ENCODE measurements at regions not wholly inside any gene's neighbourhood (a gene's known extent, or its start where the extent isn't known, plus 50 kb on each side); places are given as distances from the start of the nearest gene placed in this dataset.

DNA sequence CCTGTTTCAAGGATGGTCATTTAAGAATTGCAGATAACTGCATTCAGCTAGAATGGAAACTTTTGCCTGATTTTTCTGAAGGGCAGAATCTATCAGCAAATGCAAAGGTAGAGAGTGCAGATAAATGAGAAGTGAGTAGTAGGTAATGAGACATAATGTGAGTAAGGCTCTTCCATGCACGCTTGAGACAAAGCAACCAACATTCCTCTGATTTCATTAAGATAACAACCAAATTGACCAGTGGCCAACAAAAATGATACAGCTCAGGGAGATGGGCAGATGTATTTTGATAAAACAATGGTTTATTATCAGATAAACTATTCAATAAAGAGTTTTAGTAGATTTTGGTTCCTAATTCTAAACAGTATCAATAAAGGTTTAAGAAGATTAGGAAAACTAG, 404.4 kb upstream of the PBX1 start:
- in situ Hi-C loops (cut with HindIII; ENCODE audit: low pct_unique_long_range_greater_than_20kb, low sequenced_read_pairs) (no loop called here), intact Hi-C loops (cut with micrococcal nuclease; ENCODE audit: unreplicated experiment) (no loop called here)
- no TSS peak for BruUV-seq (replicated peaks)
- POLR2A ChIA-PET: no interaction called here
- Histone ChIP-seq H3K27me3 (ENCODE audit: control insufficient read depth, insufficient read depth, low read length) (no peaks in the 10 kb centered on the region), H3K9me3 (ENCODE audit: control insufficient read depth, insufficient read depth, low read depth, low read length) (no peaks in the 10 kb centered on the region), H3K27ac (ENCODE audit: low read length) (no peak overlapping the region), H3K36me3 (ENCODE audit: control insufficient read depth, insufficient read depth, low read length) (no peaks in the 10 kb centered on the region), H3K4me3 (ENCODE audit: low read depth in 2 of 2, low read length in 2 of 2) (no peak overlapping the region), H3K4me1 (ENCODE audit: control insufficient read depth, insufficient read depth, low read length) (no peaks in the 10 kb centered on the region)
- no peak for TF ChIP-seq TCF7L2 (IDR thresholded peaks at IDR 0.05; ENCODE audit: low read depth, low read length)
- TF ChIP-seq, protein P1, sequence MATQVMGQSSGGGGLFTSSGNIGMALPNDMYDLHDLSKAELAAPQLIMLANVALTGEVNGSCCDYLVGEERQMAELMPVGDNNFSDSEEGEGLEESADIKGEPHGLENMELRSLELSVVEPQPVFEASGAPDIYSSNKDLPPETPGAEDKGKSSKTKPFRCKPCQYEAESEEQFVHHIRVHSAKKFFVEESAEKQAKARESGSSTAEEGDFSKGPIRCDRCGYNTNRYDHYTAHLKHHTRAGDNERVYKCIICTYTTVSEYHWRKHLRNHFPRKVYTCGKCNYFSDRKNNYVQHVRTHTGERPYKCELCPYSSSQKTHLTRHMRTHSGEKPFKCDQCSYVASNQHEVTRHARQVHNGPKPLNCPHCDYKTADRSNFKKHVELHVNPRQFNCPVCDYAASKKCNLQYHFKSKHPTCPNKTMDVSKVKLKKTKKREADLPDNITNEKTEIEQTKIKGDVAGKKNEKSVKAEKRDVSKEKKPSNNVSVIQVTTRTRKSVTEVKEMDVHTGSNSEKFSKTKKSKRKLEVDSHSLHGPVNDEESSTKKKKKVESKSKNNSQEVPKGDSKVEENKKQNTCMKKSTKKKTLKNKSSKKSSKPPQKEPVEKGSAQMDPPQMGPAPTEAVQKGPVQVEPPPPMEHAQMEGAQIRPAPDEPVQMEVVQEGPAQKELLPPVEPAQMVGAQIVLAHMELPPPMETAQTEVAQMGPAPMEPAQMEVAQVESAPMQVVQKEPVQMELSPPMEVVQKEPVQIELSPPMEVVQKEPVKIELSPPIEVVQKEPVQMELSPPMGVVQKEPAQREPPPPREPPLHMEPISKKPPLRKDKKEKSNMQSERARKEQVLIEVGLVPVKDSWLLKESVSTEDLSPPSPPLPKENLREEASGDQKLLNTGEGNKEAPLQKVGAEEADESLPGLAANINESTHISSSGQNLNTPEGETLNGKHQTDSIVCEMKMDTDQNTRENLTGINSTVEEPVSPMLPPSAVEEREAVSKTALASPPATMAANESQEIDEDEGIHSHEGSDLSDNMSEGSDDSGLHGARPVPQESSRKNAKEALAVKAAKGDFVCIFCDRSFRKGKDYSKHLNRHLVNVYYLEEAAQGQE (IDR thresholded peaks at IDR 0.05; ENCODE audit: insufficient read depth in 1 of 2, low read depth in 2 of 2, low read length in 1 of 2): no peak
- TF ChIP-seq SIN3A (IDR thresholded peaks at IDR 0.05; ENCODE audit: borderline replicate concordance, insufficient read depth, low read depth, low read length): no peak
- TF ChIP-seq POLR2AphosphoS5 (IDR thresholded peaks at IDR 0.05; ENCODE audit: low read depth, low read length): no peak
- TF ChIP-seq, protein P2, sequence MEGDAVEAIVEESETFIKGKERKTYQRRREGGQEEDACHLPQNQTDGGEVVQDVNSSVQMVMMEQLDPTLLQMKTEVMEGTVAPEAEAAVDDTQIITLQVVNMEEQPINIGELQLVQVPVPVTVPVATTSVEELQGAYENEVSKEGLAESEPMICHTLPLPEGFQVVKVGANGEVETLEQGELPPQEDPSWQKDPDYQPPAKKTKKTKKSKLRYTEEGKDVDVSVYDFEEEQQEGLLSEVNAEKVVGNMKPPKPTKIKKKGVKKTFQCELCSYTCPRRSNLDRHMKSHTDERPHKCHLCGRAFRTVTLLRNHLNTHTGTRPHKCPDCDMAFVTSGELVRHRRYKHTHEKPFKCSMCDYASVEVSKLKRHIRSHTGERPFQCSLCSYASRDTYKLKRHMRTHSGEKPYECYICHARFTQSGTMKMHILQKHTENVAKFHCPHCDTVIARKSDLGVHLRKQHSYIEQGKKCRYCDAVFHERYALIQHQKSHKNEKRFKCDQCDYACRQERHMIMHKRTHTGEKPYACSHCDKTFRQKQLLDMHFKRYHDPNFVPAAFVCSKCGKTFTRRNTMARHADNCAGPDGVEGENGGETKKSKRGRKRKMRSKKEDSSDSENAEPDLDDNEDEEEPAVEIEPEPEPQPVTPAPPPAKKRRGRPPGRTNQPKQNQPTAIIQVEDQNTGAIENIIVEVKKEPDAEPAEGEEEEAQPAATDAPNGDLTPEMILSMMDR (IDR thresholded peaks at IDR 0.05): no peak
- DNase-seq (ENCODE audit: low read depth, low spot score): no peak
- CTCF ChIA-PET: no interaction called here
- ATAC-seq: no peak

DNA sequence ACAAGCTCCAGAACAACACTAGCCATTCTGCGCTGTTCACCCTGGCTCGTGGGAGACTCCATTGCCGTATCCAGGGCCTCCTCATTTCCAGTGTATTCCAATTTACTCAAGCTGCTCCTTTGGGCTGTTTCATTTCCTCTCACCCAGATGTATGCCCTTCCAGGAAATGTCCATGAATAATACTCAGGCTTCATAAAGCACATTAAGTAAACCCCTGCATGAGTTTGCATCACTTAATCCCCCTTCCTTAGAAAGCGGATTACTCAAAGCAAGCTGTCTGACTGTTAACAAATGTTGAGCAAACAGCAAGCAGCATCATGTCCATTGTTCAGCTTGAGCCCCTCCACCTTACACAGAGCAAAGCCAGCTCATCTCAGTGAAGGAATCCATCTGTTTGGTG, 403.6 kb upstream of the PBX1 start:
- in situ Hi-C loops (cut with HindIII; ENCODE audit: low pct_unique_long_range_greater_than_20kb, low sequenced_read_pairs) (no loop called here), intact Hi-C loops (cut with micrococcal nuclease; ENCODE audit: unreplicated experiment) (no loop called here)
- TF ChIP-seq, protein P2 (IDR thresholded peaks at IDR 0.05): no peak
- TF ChIP-seq TCF7L2 (IDR thresholded peaks at IDR 0.05; ENCODE audit: low read depth, low read length) (no peak), SIN3A (IDR thresholded peaks at IDR 0.05; ENCODE audit: borderline replicate concordance, insufficient read depth, low read depth, low read length) (no peak), POLR2AphosphoS5 (IDR thresholded peaks at IDR 0.05; ENCODE audit: low read depth, low read length) (no peak)
- TF ChIP-seq, protein P1 (IDR thresholded peaks at IDR 0.05; ENCODE audit: insufficient read depth in 1 of 2, low read depth in 2 of 2, low read length in 1 of 2): no peak
- CTCF ChIA-PET: no interaction called here
- H3K27ac ChIP-seq (ENCODE audit: low read length): no peak overlapping the region
- no peaks in the 10 kb centered on the region for H3K4me1 ChIP-seq (ENCODE audit: control insufficient read depth, insufficient read depth, low read length)
- no peaks in the 10 kb centered on the region for H3K36me3 ChIP-seq (ENCODE audit: control insufficient read depth, insufficient read depth, low read length)
- H3K4me3 ChIP-seq (ENCODE audit: low read depth in 2 of 2, low read length in 2 of 2): no peak overlapping the region
- BruUV-seq (replicated peaks): no TSS peak
- no peaks in the 10 kb centered on the region for H3K9me3 ChIP-seq (ENCODE audit: control insufficient read depth, insufficient read depth, low read depth, low read length)
- ATAC-seq: no peak
- POLR2A ChIA-PET: no interaction called here
- no peak for DNase-seq (ENCODE audit: low read depth, low spot score)
- H3K27me3 ChIP-seq (ENCODE audit: control insufficient read depth, insufficient read depth, low read length): no peaks in the 10 kb centered on the region
